Tibial nerve (tissue), 4 donors: ENCODE measurements at regions not wholly inside any gene's neighbourhood (a gene's known extent, or its start where the extent isn't known, plus 50 kb on each side); places are given as distances from the start of the nearest gene placed in this dataset.

Experiments used
- DNase-seq, 2 donors: peaks; one replicate each; pipeline ENCODE4 v3.0.0-alpha.2; 2019; ENCODE audit warnings: low spot score in 2 of 2
- H3K27ac ChIP-seq, 4 donors: fragments of 200-600 bp; sonication (generic) in 3 of 4; one replicate each; pipeline ENCODE4 v1.5.1; 2017 to 2019; ENCODE audit warnings: mild to moderate bottlenecking in 1 of 4
- H3K27me3 ChIP-seq, 2 donors: fragments of 200-600 bp; sonication (generic) in 1 of 2; one replicate each; pipeline versions ENCODE4 v1.5.1 to v1.6.0; 2017 to 2019
- H3K36me3 ChIP-seq, 3 donors: fragments of 200-600 bp; sonication (generic); one replicate each; pipeline ENCODE4 v1.5.1; 2018 to 2019
- H3K4me1 ChIP-seq, 4 donors: fragments of 200-600 bp; sonication (generic) in 3 of 4; one replicate each; pipeline ENCODE4 v1.5.1; 2017 to 2019
- H3K4me3 ChIP-seq, 4 donors: fragments of 200-600 bp; sonication (generic) in 3 of 4; one replicate each; pipeline ENCODE4 v1.5.1; 2017 to 2019; ENCODE audit warnings: mild to moderate bottlenecking in 1 of 4, moderate library complexity in 1 of 4
- H3K9me3 ChIP-seq, 4 donors: fragments of 200-600 bp; sonication (generic) in 3 of 4; one replicate each; pipeline ENCODE4 v1.5.1; 2017 to 2019
- EP300 ChIP-seq, 2 donors: sonication (generic); formaldehyde crosslinking; IDR thresholded peaks; one replicate each; pipeline ENCODE4 v1.6.1; 2017; ENCODE audit warnings: antibody characterized with exemption in 2 of 2, mild to moderate bottlenecking in 1 of 2
- POLR2A ChIP-seq, 2 donors: fragments of 450-650 bp; IDR thresholded peaks; one replicate each; pipeline ENCODE4 v1.6.1; 2017; ENCODE audit warnings: antibody characterized with exemption in 2 of 2, mild to moderate bottlenecking in 2 of 2, moderate library complexity in 2 of 2
- WGBS, 2 donors: methylation state at CpG; one replicate each; pipeline ENCODE4 v1.1.5; 2018; 5-methylcytosine and 5-hydroxymethylcytosine counted together
- TF ChIP-seq, protein P1 (sequence below), 5 experiments: fragments of 200-600 bp in 3 of 5; fragments of 450-650 bp in 2 of 5; sonication (generic) in 3 of 5; IDR thresholded peaks; one replicate each; pipeline ENCODE4 v1.5.1; 2016 to 2019; ENCODE audit warnings: antibody characterized with exemption in 5 of 5, mild to moderate bottlenecking in 3 of 5, moderate library complexity in 2 of 5

GRCh38 chr12:12004524-12004923 lies 66.2 kb upstream of the BCL2L14 start:
- peaks cover 0 to 10% (median 0%) of the 10 kb centered on the region in 4 donors for H3K4me1 ChIP-seq
- WGBS, 2 donors = 72 to 73% methylated on average over 3 of the region's 3 CpGs
- TF ChIP-seq POLR2A (IDR thresholded peaks at IDR 0.05) (no peak), EP300 (IDR thresholded peaks at IDR 0.05) (no peak)
- TF ChIP-seq, protein P1, sequence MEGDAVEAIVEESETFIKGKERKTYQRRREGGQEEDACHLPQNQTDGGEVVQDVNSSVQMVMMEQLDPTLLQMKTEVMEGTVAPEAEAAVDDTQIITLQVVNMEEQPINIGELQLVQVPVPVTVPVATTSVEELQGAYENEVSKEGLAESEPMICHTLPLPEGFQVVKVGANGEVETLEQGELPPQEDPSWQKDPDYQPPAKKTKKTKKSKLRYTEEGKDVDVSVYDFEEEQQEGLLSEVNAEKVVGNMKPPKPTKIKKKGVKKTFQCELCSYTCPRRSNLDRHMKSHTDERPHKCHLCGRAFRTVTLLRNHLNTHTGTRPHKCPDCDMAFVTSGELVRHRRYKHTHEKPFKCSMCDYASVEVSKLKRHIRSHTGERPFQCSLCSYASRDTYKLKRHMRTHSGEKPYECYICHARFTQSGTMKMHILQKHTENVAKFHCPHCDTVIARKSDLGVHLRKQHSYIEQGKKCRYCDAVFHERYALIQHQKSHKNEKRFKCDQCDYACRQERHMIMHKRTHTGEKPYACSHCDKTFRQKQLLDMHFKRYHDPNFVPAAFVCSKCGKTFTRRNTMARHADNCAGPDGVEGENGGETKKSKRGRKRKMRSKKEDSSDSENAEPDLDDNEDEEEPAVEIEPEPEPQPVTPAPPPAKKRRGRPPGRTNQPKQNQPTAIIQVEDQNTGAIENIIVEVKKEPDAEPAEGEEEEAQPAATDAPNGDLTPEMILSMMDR (IDR thresholded peaks at IDR 0.05) = no peak
- no peaks in the 10 kb centered on the region for H3K9me3 ChIP-seq
- H3K27ac ChIP-seq = no peak overlapping the region
- H3K4me3 ChIP-seq = no peak overlapping the region
- no peak for DNase-seq
- no peaks in the 10 kb centered on the region for H3K36me3 ChIP-seq
- H3K27me3 ChIP-seq = no peaks in the 10 kb centered on the region

- H3K9me3 ChIP-seq = no peaks in the 10 kb centered on the region
Measured at GRCh38 chr12:12007001-12007712, 63.6 kb upstream of the BCL2L14 start.

GRCh38 chr12:12007713-12008231 lies 63.0 kb upstream of the BCL2L14 start:
- H3K36me3 ChIP-seq = no peaks in the 10 kb centered on the region
- 89 to 93% methylated on average over 9 of the region's 9 CpGs for WGBS, 2 donors
- peak overlapping the region in 1 of 4 donors; percentile 3 for H3K27ac ChIP-seq
- H3K9me3 ChIP-seq = no peaks in the 10 kb centered on the region
- H3K4me1 ChIP-seq = peaks cover 0 to 31% (median 15%) of the 10 kb centered on the region in 4 donors
- TF ChIP-seq POLR2A (IDR thresholded peaks at IDR 0.05) (no peak), EP300 (IDR thresholded peaks at IDR 0.05) (no peak)
- TF ChIP-seq, protein P1 (IDR thresholded peaks at IDR 0.05) = no peak
- no peak overlapping the region for H3K4me3 ChIP-seq
- no peaks in the 10 kb centered on the region for H3K27me3 ChIP-seq
- no peak for DNase-seq

More at GRCh38 chr12:12007001-12007712, 63.6 kb upstream of the BCL2L14 start:
- WGBS, 2 donors = 73% methylated on average over 7 of the region's 7 CpGs
- Histone ChIP-seq H3K27me3 (no peaks in the 10 kb centered on the region), H3K27ac (no peak overlapping the region), H3K4me3 (no peak overlapping the region), H3K4me1 (peaks cover 0 to 31% (median 15%) of the 10 kb centered on the region in 4 donors), H3K36me3 (no peaks in the 10 kb centered on the region)
- TF ChIP-seq, protein P1 (IDR thresholded peaks at IDR 0.05) = no peak
- no peak for TF ChIP-seq POLR2A (IDR thresholded peaks at IDR 0.05)
- no peak for TF ChIP-seq EP300 (IDR thresholded peaks at IDR 0.05)
- no peak for DNase-seq

DNA sequence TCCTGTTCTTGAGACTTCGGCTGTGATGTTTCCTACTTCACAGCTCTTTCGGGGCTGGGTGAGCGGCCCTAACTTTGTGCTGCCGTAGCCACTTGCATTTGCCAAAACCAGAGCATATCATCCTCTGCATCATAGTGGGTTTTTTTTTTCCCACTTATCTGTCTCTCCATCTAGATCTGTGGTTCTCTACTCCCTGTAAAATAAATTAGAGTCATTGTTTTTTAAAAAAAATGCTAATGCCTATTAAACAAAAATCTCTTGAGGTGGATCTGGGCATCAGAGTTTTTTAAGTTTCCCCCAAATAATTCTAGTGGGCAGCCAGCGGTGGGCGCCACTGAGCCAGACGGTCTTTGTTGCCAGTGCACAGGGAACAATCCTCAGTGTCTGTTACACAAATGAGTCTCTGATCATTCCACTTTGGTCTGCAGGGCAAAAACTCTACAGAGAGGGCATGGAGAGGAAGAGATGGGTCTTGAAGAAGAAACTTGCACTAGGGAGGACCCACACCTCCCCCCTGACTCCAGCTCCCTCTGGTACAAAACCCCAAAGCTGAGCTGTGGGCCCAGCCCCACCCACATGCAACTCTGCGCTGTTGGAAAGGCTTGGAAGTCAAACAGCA lies 62.4 kb upstream of the BCL2L14 start:
- no peak overlapping the region for H3K4me3 ChIP-seq
- WGBS, 2 donors = 75 to 77% methylated on average over 8 of the region's 8 CpGs
- no peaks in the 10 kb centered on the region for H3K36me3 ChIP-seq
- no peak overlapping the region for H3K27ac ChIP-seq
- no peak for DNase-seq
- TF ChIP-seq, protein P1 (IDR thresholded peaks at IDR 0.05) = peak in 1 of 5 experiments; percentile 11
- TF ChIP-seq EP300 (IDR thresholded peaks at IDR 0.05) (no peak), POLR2A (IDR thresholded peaks at IDR 0.05) (no peak)
- H3K27me3 ChIP-seq = no peaks in the 10 kb centered on the region
- no peaks in the 10 kb centered on the region for H3K9me3 ChIP-seq
- peaks cover 0 to 31% (median 15%) of the 10 kb centered on the region in 4 donors for H3K4me1 ChIP-seq
